CD14-positive monocyte (primary cell): ENCODE measurements at regions not wholly inside any gene's neighbourhood (a gene's known extent, or its start where the extent isn't known, plus 50 kb on each side); places are given as distances from the start of the nearest gene placed in this dataset.

ENCODE experiments used
- DNase-seq, 3 donors: peaks; one replicate each; pipeline ENCODE4 v3.0.0-alpha.2; 2011 to 2022
- H2AFZ ChIP-seq: 2 replicates; pipeline ENCODE4 v1.6.0; 2012; ENCODE audit warnings: mild to moderate bottlenecking, low read depth, low read length, inconsistent platforms; ENCODE audit not compliant: insufficient read depth, poor library complexity, severe bottlenecking
- H3K27ac ChIP-seq, 2 donors: 1 replicate in 1 of 2; 2 replicates in 1 of 2; pipeline ENCODE4 v1.5.1; 2012 to 2013; ENCODE audit warnings: low read length in 2 of 2, control low read depth in 1 of 2, inconsistent platforms in 1 of 2, low read depth in 1 of 2, mild to moderate bottlenecking in 1 of 2
- H3K27me3 ChIP-seq, 2 donors: one replicate each; pipeline versions ENCODE4 v1.6.0 to v1.6.1; 2011 to 2013; ENCODE audit warnings: low read length in 2 of 2; ENCODE audit not compliant: control insufficient read depth in 2 of 2, insufficient read depth in 2 of 2
- H3K36me3 ChIP-seq, 2 donors: replicated peaks in 1 of 2; 1 replicate in 1 of 2; 2 replicates in 1 of 2; pipeline versions ENCODE4 v1.5.1 to v1.6.1; 2012 to 2013; ENCODE audit warnings: low read length in 2 of 2, control low read depth in 1 of 2, inconsistent platforms in 1 of 2, mild to moderate bottlenecking in 1 of 2; ENCODE audit not compliant: insufficient read depth in 2 of 2, control insufficient read depth in 1 of 2
- H3K4me1 ChIP-seq, 2 donors: 1 replicate in 1 of 2; 2 replicates in 1 of 2; pipeline versions ENCODE4 v1.5.1 to v1.6.1; 2012 to 2013; ENCODE audit warnings: low read length in 2 of 2, control low read depth in 1 of 2, inconsistent platforms in 1 of 2, mild to moderate bottlenecking in 1 of 2, moderate library complexity in 1 of 2; ENCODE audit not compliant: insufficient read depth in 2 of 2, control insufficient read depth in 1 of 2
- H3K4me2 ChIP-seq: replicated peaks from 2 replicates; pipeline ENCODE3; 2012; ENCODE audit warnings: low read length, moderate library complexity, mild to moderate bottlenecking; ENCODE audit not compliant: poor library complexity, severe bottlenecking; ENCODE audit errors: extremely low read depth
- H3K4me3 ChIP-seq, 3 experiments: fragments of 200-600 bp in 1 of 3; sonication (generic) in 1 of 3; replicated peaks in 1 of 3; 1 replicate in 2 of 3; 2 replicates in 1 of 3; pipeline ENCODE4 v1.5.1; 2011 to 2013; ENCODE audit warnings: low read length in 3 of 3, mild to moderate bottlenecking in 3 of 3, control low read depth in 2 of 3, low read depth in 2 of 3, inconsistent platforms in 1 of 3, moderate library complexity in 1 of 3
- H3K79me2 ChIP-seq: 2 replicates; pipeline ENCODE4 v1.6.0; 2012; ENCODE audit warnings: mild to moderate bottlenecking, control low read depth, inconsistent platforms, low read length, moderate library complexity; ENCODE audit not compliant: insufficient read depth
- H3K9ac ChIP-seq: 2 replicates; pipeline ENCODE4 v1.6.0; 2017; ENCODE audit warnings: low read length, mild to moderate bottlenecking; ENCODE audit not compliant: insufficient read depth, poor library complexity, severe bottlenecking
- H3K9me3 ChIP-seq, 2 donors: replicated peaks in 1 of 2; 1 replicate in 1 of 2; 2 replicates in 1 of 2; pipeline versions ENCODE4 v1.5.1 to v1.6.1; 2012 to 2013; ENCODE audit warnings: low read length in 2 of 2, control low read depth in 1 of 2; ENCODE audit not compliant: control insufficient read depth in 1 of 2, insufficient read depth in 1 of 2
- H4K20me1 ChIP-seq: 2 replicates; pipeline ENCODE4 v1.6.0; 2012; ENCODE audit warnings: mild to moderate bottlenecking, low read length, control low read depth, moderate library complexity; ENCODE audit not compliant: insufficient read depth
- H3K27ac Mint-ChIP-seq, 7 donors: one replicate each; pipeline ENCODE4 v1.8.0; 2020; ENCODE audit warnings: mild to moderate bottlenecking in 7 of 7, mixed read lengths in 7 of 7, moderate library complexity in 6 of 7, inconsistent platforms in 2 of 7
- H3K27me3 Mint-ChIP-seq, 3 donors: one replicate each; pipeline ENCODE4 v1.8.0; 2021 to 2022; ENCODE audit warnings: low read depth in 3 of 3, mild to moderate bottlenecking in 3 of 3, mixed read lengths in 3 of 3, moderate library complexity in 3 of 3, inconsistent platforms in 1 of 3
- H3K36me3 Mint-ChIP-seq, 2 donors: one replicate each; pipeline ENCODE4 v1.8.0; 2020; ENCODE audit warnings: mixed read lengths in 2 of 2, inconsistent platforms in 1 of 2, mild to moderate bottlenecking in 1 of 2
- H3K4me1 Mint-ChIP-seq: one replicate; pipeline ENCODE4 v1.8.0; 2020; ENCODE audit warnings: mild to moderate bottlenecking, mixed read lengths
- H3K4me3 Mint-ChIP-seq, 2 donors: one replicate each; pipeline ENCODE4 v1.8.0; 2020; ENCODE audit warnings: mild to moderate bottlenecking in 2 of 2, mixed read lengths in 2 of 2, moderate library complexity in 1 of 2
- H3K9me3 Mint-ChIP-seq, 7 donors: one replicate each; pipeline ENCODE4 v1.8.0; 2020 to 2022; ENCODE audit warnings: mixed read lengths in 7 of 7, mild to moderate bottlenecking in 6 of 7, moderate library complexity in 6 of 7, inconsistent platforms in 2 of 7
- WGBS: methylation state at CpG from one replicate; pipeline ENCODE4 v1.1.5; 2013; ENCODE audit warnings: missing lambda C conversion rate; ENCODE audit not compliant: insufficient coverage; 5-methylcytosine and 5-hydroxymethylcytosine counted together
- intact Hi-C, 2 donors: fragments of 100-400 bp; cut with micrococcal nuclease; formaldehyde crosslinking; loops; one replicate each; pipeline versions ENCODE4 v1.15.0 to v1.15.1; 2023
- TF ChIP-seq, protein P1 (sequence below): fragments of 200-600 bp; IDR thresholded peaks from one replicate; pipeline ENCODE4 v1.8.0; 2022; ENCODE audit warnings: antibody characterized with exemption, mild to moderate bottlenecking

DNA sequence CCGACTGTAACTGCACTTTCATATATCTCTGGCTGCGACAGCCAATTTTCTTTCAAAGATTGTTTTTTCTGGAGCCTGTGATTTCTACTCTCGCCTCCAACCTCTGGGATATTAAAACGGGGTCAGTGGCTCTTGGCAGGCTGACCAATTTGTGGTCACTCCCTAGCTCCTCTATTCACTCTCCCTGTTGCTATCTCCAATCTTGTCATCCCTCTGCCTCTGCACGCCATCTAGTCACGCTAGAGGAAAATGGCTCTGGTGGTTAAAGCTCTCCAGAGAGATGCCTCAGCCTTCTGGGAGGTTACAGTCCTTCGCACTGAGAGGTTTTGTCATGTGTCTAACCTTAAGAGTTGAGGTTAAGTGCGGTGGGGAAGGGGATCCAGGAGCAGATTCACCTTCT, 59.8 kb upstream of the CISTR start:
- no peak for DNase-seq
- Histone ChIP-seq H3K4me2 (no peak overlapping the region), H3K9me3 (no peaks in the 10 kb centered on the region), H3K4me3 (no peak overlapping the region), H2AFZ (no peak overlapping the region), H3K9ac (no peak overlapping the region), H3K4me1 (no peaks in the 10 kb centered on the region), H4K20me1 (no peaks in the 10 kb centered on the region), H3K27me3 (peaks cover 21 to 25% of the 10 kb centered on the region in 2 donors), H3K27ac (no peak overlapping the region), H3K36me3 (no peaks in the 10 kb centered on the region), H3K79me2 (no peaks in the 10 kb centered on the region)
- Mint-ChIP-seq H3K27me3 (peaks cover 20 to 24% (median 21%) of the 10 kb centered on the region in 3 donors), H3K36me3 (no peaks in the 10 kb centered on the region), H3K4me1 (no peaks in the 10 kb centered on the region), H3K4me3 (no peak overlapping the region), H3K9me3 (peaks cover 0 to 3% (median 0%) of the 10 kb centered on the region in 7 donors), H3K27ac (no peak overlapping the region)
- intact Hi-C loops: no loop called here
- TF ChIP-seq, protein P1, sequence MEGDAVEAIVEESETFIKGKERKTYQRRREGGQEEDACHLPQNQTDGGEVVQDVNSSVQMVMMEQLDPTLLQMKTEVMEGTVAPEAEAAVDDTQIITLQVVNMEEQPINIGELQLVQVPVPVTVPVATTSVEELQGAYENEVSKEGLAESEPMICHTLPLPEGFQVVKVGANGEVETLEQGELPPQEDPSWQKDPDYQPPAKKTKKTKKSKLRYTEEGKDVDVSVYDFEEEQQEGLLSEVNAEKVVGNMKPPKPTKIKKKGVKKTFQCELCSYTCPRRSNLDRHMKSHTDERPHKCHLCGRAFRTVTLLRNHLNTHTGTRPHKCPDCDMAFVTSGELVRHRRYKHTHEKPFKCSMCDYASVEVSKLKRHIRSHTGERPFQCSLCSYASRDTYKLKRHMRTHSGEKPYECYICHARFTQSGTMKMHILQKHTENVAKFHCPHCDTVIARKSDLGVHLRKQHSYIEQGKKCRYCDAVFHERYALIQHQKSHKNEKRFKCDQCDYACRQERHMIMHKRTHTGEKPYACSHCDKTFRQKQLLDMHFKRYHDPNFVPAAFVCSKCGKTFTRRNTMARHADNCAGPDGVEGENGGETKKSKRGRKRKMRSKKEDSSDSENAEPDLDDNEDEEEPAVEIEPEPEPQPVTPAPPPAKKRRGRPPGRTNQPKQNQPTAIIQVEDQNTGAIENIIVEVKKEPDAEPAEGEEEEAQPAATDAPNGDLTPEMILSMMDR: no peak
- WGBS: 89% methylated on average over 5 of the region's 8 CpGs

DNA sequence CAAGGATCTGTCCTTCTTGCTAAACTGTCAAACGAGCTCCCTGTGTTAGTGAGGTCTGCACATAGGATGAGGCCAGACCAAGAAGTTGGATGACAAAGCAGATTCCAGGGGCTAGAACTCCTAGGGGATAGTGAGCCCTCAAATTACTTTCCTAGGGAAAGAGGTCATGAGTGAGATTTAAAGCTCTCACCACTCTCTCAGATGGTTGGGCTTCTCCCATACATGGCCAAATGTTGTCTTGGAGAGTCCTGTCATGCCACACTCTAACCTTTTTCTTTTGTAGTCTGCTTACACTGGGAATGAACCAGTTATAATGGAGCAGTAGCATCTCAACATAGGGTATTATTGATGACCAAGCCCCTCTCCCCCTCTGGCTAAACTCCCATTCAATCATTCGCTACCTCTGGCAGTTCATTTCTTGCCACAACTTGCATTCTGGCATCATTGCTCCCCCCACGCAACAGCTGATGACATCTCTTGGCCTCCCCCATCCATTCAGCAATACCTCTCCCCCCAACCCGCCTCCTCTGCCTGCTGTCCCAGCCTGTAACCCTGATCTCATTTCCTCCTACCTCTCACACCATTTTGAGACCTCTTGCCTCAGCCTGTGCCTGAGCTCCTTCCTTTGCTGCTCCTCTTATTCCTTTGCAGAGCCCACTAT, 64.7 kb upstream of the CISTR start:
- H2AFZ ChIP-seq: no peak overlapping the region
- no peak overlapping the region for H3K27ac ChIP-seq
- no peaks in the 10 kb centered on the region for H3K9me3 ChIP-seq
- peaks cover 27 to 32% of the 10 kb centered on the region in 2 donors for H3K27me3 ChIP-seq
- TF ChIP-seq, protein P1: no peak
- H3K36me3 ChIP-seq: no peaks in the 10 kb centered on the region
- Mint-ChIP-seq H3K27me3 (peaks cover 33 to 60% (median 44%) of the 10 kb centered on the region in 3 donors), H3K4me3 (peak overlapping the region in 1 of 2 donors; percentile 5), H3K4me1 (no peaks in the 10 kb centered on the region), H3K36me3 (no peaks in the 10 kb centered on the region), H3K27ac (no peak overlapping the region), H3K9me3 (peaks cover 0 to 3% (median 1%) of the 10 kb centered on the region in 7 donors)
- H3K4me3 ChIP-seq: no peak overlapping the region
- no peaks in the 10 kb centered on the region for H4K20me1 ChIP-seq
- no peak for DNase-seq
- intact Hi-C loops: no loop called here
- H3K4me2 ChIP-seq: no peak overlapping the region
- H3K4me1 ChIP-seq: no peaks in the 10 kb centered on the region
- no peak overlapping the region for H3K9ac ChIP-seq
- WGBS: 90% methylated on average over 3 of the region's 4 CpGs
- H3K79me2 ChIP-seq: no peaks in the 10 kb centered on the region
